Ascending aorta (tissue), 2 donors: ENCODE measurements at regions not wholly inside any gene's neighbourhood (a gene's known extent, or its start where the extent isn't known, plus 50 kb on each side); places are given as distances from the start of the nearest gene placed in this dataset.
"Not testable (repeated sequence)": the region's sequence is repeated elsewhere in the genome, so short reads cannot be mapped to it uniquely, and the experiment has no call there.

Experiments used
- DNase-seq, 2 donors: peaks; one replicate each; pipeline ENCODE4 v3.0.0-alpha.2; 2019; ENCODE audit warnings: low spot score in 2 of 2
- H3K27ac ChIP-seq, 2 donors: fragments of 200-600 bp; sonication (generic); one replicate each; pipeline ENCODE4 v1.5.1; 2016 to 2017; ENCODE audit warnings: mild to moderate bottlenecking in 1 of 2
- H3K27me3 ChIP-seq: fragments of 200-600 bp; sonication (generic); one replicate; pipeline ENCODE4 v1.5.1; 2017
- H3K36me3 ChIP-seq, 2 donors: fragments of 200-600 bp; sonication (generic); one replicate each; pipeline ENCODE4 v1.5.1; 2016
- H3K4me1 ChIP-seq, 2 donors: fragments of 200-600 bp; sonication (generic); one replicate each; pipeline ENCODE4 v1.5.1; 2016 to 2017; ENCODE audit warnings: mild to moderate bottlenecking in 1 of 2
- H3K4me3 ChIP-seq, 2 donors: fragments of 200-600 bp; sonication (generic); one replicate each; pipeline ENCODE4 v1.5.1; 2016 to 2017; ENCODE audit warnings: mild to moderate bottlenecking in 1 of 2
- H3K9me3 ChIP-seq, 2 donors: fragments of 200-600 bp; sonication (generic); one replicate each; pipeline ENCODE4 v1.5.1; 2016
- CTCF ChIP-seq, 3 experiments: fragments of 200-600 bp in 2 of 3; fragments of 450-650 bp in 1 of 3; sonication (generic) in 2 of 3; IDR thresholded peaks; one replicate each; pipeline ENCODE4 v1.5.1; 2016 to 2019; ENCODE audit warnings: antibody characterized with exemption in 3 of 3, mild to moderate bottlenecking in 1 of 3, moderate library complexity in 1 of 3
- intact Hi-C: fragments of 100-400 bp; cut with DNase I; formaldehyde crosslinking; loops from one replicate; pipeline ENCODE4 v1.15.1; 2023

GRCh38 chr1:224825525-224826000 lies 103.9 kb upstream of the DNAH14 start:
- intact Hi-C loops: no loop called here
- H3K36me3 ChIP-seq: no peaks in the 10 kb centered on the region
- no peak for TF ChIP-seq CTCF (IDR thresholded peaks at IDR 0.05)
- H3K4me3 ChIP-seq: no peak overlapping the region
- no peaks in the 10 kb centered on the region for H3K4me1 ChIP-seq
- no peak overlapping the region for H3K27ac ChIP-seq
- DNase-seq: no peak
- no peaks in the 10 kb centered on the region for H3K9me3 ChIP-seq
- H3K27me3 ChIP-seq: no peaks in the 10 kb centered on the region

GRCh38 chr1:224828691-224829090 lies 100.8 kb upstream of the DNAH14 start:
- Histone ChIP-seq H3K36me3 (no peaks in the 10 kb centered on the region), H3K9me3 (no peaks in the 10 kb centered on the region), H3K4me3 (no peak overlapping the region), H3K4me1 (no peaks in the 10 kb centered on the region), H3K27me3 (no peaks in the 10 kb centered on the region), H3K27ac (no peak overlapping the region)
- no peak for DNase-seq
- intact Hi-C loops: no loop called here
- no peak for TF ChIP-seq CTCF (IDR thresholded peaks at IDR 0.05)

- Histone ChIP-seq H3K4me1 (no peaks in the 10 kb centered on the region), H3K36me3 (no peaks in the 10 kb centered on the region), H3K27ac (no peak overlapping the region), H3K27me3 (no peaks in the 10 kb centered on the region), H3K4me3 (no peak overlapping the region), H3K9me3 (no peaks in the 10 kb centered on the region)
- DNase-seq: no peak
- intact Hi-C loops: no loop called here
- no peak for TF ChIP-seq CTCF (IDR thresholded peaks at IDR 0.05)
These were observed 98.0 kb upstream of the DNAH14 start for GRCh38 chr1:224831501-224831900.

GRCh38 chr1:224839648-224840300 lies 89.7 kb upstream of the DNAH14 start:
- H3K27me3 ChIP-seq, H3K27ac ChIP-seq, H3K36me3 ChIP-seq, H3K9me3 ChIP-seq, intact Hi-C loops, DNase-seq, H3K4me1 ChIP-seq, H3K4me3 ChIP-seq: not testable (repeated sequence)

- H3K27me3 ChIP-seq, H3K4me3 ChIP-seq, H3K4me1 ChIP-seq, H3K27ac ChIP-seq, H3K9me3 ChIP-seq, H3K36me3 ChIP-seq, intact Hi-C loops, DNase-seq: not testable (repeated sequence)
These were observed 87.7 kb upstream of the DNAH14 start for GRCh38 chr1:224841803-224842202.

- Histone ChIP-seq H3K4me1 (no peaks in the 10 kb centered on the region), H3K36me3 (no peaks in the 10 kb centered on the region), H3K27me3 (no peaks in the 10 kb centered on the region), H3K4me3 (no peak overlapping the region), H3K9me3 (no peaks in the 10 kb centered on the region), H3K27ac (no peak overlapping the region)
- no peak for DNase-seq
- TF ChIP-seq CTCF (IDR thresholded peaks at IDR 0.05): no peak
- intact Hi-C loops: no loop called here
These were observed 83.2 kb upstream of the DNAH14 start for GRCh38 chr1:224846119-224846907.
